ENCODE measurements at regions not wholly inside any gene's neighbourhood (a gene's known extent, or its start where the extent isn't known, plus 50 kb on each side); places are given as distances from the start of the nearest gene placed in this dataset.

DNA sequence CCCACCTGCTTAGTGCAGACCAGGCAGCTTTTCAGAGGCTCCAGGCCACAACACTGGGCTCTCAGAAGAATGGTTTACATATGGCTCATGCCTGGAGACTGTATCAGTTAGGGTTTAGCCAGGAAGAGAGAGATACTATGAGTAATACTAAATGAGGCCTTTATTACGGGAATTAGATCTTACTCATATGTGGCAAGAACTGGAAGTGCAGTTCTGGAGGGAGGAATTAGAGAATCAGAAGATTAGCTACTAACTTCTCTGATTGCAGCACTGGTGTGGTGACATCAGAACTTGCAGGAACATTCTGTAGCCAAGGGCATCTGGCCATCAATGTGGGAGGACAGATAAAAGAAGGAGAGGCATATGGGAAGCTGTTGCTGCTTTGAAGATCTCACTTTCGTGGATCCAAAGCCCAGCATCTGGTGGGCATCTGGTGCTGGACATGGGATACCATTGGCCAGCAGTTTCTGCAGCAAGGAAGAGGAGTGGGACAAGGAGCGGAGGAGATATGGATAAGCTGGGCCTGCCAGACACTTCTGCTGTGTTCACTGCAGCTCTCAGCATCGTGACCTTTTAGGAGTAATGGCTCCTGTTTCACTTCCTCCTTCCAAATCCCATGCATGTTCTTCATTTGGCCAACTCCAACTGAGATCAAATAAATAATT, 248.5 kb downstream of the BTBD3 start:
- DNase-seq (ENCODE audit: low spot score) (no peak), ATAC-seq (no peak)
- ChIA-PET POLR2A (no interaction called here), CTCF (no interaction called here)
- no peaks in the 10 kb centered on the region for H3K27me3 Mint-ChIP-seq (ENCODE audit: low read depth)
- H3K4me3 Mint-ChIP-seq, result no peak overlapping the region
- TF ChIP-seq MLX (CRISPR knock-in tag; IDR thresholded peaks at IDR 0.05) (no peak), NFE2L1 (CRISPR knock-in tag; IDR thresholded peaks at IDR 0.05) (no peak), ZNF416 (CRISPR knock-in tag; IDR thresholded peaks at IDR 0.05) (no peak), NFYB (CRISPR knock-in tag; conservative IDR thresholded peaks at IDR 0.05; ENCODE audit: low read depth) (no peak), TCF7 (CRISPR knock-in tag; IDR thresholded peaks at IDR 0.05; ENCODE audit: low read depth) (no peak), TEAD1 (CRISPR knock-in tag; IDR thresholded peaks at IDR 0.05) (no peak), RORB (CRISPR knock-in tag; IDR thresholded peaks at IDR 0.05) (no peak), AR (CRISPR knock-in tag; IDR thresholded peaks at IDR 0.05) (no peak), FOXP1 (CRISPR knock-in tag; IDR thresholded peaks at IDR 0.05; ENCODE audit: borderline replicate concordance) (no peak), SMAD4 (CRISPR knock-in tag; IDR thresholded peaks at IDR 0.05) (no peak), GRHL2 (CRISPR knock-in tag; IDR thresholded peaks at IDR 0.05; ENCODE audit: insufficient replicate concordance, severe bottlenecking) (no peak), ZNF396 (CRISPR knock-in tag; IDR thresholded peaks at IDR 0.05; ENCODE audit: borderline replicate concordance) (no peak)
- TF ChIP-seq, protein P1, sequence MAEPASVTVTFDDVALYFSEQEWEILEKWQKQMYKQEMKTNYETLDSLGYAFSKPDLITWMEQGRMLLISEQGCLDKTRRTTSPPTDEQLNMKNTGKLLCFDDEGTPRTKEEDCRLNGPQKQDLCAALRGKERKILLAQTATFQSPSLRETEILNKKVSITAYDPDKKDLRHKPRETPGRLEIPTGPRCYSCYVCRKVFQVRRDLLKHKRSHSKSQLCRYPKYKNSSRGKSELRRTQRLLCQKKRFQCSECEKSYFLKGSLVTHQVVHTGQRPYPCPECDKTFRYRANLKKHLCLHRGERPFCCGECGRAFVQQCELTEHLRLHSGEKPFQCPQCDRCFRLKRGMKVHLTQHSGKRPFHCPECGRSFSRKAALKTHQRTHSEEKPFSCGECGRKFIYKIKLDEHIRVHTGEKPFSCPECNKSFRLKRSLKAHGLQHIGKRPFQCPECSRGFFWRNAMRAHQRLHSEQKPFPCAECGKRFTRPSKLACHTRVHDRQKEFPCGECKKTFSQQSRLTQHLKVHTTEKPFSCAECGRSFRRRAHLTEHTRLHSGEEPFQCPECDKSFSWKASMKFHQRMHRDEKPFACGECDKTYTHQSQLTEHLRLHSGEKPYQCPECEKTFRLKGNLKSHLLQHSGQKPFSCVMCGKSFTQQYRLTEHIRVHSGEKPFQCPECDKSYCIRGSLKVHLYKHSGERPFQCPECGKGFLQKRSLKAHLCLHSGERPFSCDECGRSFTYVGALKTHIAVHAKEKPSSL (CRISPR knock-in tag; conservative IDR thresholded peaks at IDR 0.05), result no peak
- TF ChIP-seq, protein P2, sequence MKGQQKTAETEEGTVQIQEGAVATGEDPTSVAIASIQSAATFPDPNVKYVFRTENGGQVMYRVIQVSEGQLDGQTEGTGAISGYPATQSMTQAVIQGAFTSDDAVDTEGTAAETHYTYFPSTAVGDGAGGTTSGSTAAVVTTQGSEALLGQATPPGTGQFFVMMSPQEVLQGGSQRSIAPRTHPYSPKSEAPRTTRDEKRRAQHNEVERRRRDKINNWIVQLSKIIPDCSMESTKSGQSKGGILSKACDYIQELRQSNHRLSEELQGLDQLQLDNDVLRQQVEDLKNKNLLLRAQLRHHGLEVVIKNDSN (CRISPR knock-in tag; IDR thresholded peaks at IDR 0.05), result no peak
- TF ChIP-seq, protein P3, sequence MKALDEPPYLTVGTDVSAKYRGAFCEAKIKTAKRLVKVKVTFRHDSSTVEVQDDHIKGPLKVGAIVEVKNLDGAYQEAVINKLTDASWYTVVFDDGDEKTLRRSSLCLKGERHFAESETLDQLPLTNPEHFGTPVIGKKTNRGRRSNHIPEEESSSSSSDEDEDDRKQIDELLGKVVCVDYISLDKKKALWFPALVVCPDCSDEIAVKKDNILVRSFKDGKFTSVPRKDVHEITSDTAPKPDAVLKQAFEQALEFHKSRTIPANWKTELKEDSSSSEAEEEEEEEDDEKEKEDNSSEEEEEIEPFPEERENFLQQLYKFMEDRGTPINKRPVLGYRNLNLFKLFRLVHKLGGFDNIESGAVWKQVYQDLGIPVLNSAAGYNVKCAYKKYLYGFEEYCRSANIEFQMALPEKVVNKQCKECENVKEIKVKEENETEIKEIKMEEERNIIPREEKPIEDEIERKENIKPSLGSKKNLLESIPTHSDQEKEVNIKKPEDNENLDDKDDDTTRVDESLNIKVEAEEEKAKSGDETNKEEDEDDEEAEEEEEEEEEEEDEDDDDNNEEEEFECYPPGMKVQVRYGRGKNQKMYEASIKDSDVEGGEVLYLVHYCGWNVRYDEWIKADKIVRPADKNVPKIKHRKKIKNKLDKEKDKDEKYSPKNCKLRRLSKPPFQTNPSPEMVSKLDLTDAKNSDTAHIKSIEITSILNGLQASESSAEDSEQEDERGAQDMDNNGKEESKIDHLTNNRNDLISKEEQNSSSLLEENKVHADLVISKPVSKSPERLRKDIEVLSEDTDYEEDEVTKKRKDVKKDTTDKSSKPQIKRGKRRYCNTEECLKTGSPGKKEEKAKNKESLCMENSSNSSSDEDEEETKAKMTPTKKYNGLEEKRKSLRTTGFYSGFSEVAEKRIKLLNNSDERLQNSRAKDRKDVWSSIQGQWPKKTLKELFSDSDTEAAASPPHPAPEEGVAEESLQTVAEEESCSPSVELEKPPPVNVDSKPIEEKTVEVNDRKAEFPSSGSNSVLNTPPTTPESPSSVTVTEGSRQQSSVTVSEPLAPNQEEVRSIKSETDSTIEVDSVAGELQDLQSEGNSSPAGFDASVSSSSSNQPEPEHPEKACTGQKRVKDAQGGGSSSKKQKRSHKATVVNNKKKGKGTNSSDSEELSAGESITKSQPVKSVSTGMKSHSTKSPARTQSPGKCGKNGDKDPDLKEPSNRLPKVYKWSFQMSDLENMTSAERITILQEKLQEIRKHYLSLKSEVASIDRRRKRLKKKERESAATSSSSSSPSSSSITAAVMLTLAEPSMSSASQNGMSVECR (CRISPR knock-in tag; IDR thresholded peaks at IDR 0.05; ENCODE audit: borderline replicate concordance), result no peak
- peaks cover 16% of the 10 kb centered on the region for H3K36me3 Mint-ChIP-seq
- H3K27ac Mint-ChIP-seq, result no peak overlapping the region
- H3K9me3 Mint-ChIP-seq, result peaks cover 42% of the 10 kb centered on the region
- H3K4me1 Mint-ChIP-seq, result no peaks in the 10 kb centered on the region

All from WTC11 (cell line).